Prostate gland (tissue), 2 donors: ENCODE measurements at regions not wholly inside any gene's neighbourhood (a gene's known extent, or its start where the extent isn't known, plus 50 kb on each side); places are given as distances from the start of the nearest gene placed in this dataset.

Experiments
- POLR2A ChIP-seq: fragments of 450-650 bp; IDR thresholded peaks from one replicate; pipeline ENCODE4 v1.6.1; 2016; ENCODE audit warnings: antibody characterized with exemption, mild to moderate bottlenecking
- POLR2AphosphoS5 ChIP-seq: sonication (generic); formaldehyde crosslinking; IDR thresholded peaks from one replicate; pipeline ENCODE4 v1.6.1; 2017; ENCODE audit warnings: antibody characterized with exemption
- TF ChIP-seq, protein P1 (sequence below), 4 experiments: fragments of 200-600 bp in 2 of 4; fragments of 450-650 bp in 2 of 4; sonication (generic) in 2 of 4; IDR thresholded peaks; 1 replicate in 3 of 4; 2 replicates in 1 of 4; pipeline ENCODE4 v1.5.1; 2016 to 2019; ENCODE audit warnings: antibody characterized with exemption in 4 of 4, mild to moderate bottlenecking in 2 of 4, moderate library complexity in 2 of 4

DNA sequence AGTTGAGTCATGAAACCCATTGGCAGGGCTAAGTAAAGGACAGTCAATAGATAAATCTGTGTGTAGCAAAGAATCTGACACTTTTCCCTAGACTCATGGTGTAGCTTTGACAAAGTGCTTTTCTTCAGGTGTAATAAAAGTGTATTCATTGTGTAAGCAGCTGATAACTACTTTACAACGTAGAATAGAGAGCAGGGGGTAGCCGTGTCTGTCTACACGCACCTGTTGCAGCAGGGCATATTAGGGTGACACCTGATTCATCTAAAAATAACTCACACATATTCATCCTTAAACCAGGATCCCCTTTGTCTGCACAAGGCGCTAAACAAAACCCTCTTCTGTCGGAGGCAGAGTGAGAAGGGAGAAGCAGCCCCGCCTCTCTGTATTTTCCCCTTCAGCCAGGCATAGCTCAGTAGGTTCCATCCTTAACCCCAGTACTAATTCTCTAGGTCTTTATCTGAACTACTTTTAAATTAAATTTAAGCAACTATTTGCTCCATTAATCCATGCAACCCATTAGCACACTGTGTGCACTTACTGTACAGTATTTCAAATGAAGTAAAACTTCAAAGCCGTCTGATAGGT lies 306.7 kb upstream of the SASH1 start:
- TF ChIP-seq, protein P1, sequence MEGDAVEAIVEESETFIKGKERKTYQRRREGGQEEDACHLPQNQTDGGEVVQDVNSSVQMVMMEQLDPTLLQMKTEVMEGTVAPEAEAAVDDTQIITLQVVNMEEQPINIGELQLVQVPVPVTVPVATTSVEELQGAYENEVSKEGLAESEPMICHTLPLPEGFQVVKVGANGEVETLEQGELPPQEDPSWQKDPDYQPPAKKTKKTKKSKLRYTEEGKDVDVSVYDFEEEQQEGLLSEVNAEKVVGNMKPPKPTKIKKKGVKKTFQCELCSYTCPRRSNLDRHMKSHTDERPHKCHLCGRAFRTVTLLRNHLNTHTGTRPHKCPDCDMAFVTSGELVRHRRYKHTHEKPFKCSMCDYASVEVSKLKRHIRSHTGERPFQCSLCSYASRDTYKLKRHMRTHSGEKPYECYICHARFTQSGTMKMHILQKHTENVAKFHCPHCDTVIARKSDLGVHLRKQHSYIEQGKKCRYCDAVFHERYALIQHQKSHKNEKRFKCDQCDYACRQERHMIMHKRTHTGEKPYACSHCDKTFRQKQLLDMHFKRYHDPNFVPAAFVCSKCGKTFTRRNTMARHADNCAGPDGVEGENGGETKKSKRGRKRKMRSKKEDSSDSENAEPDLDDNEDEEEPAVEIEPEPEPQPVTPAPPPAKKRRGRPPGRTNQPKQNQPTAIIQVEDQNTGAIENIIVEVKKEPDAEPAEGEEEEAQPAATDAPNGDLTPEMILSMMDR (IDR thresholded peaks at IDR 0.05), result no peak
- no peak for TF ChIP-seq POLR2AphosphoS5
- TF ChIP-seq POLR2A, result no peak
